HG03025 (cell line): ENCODE measurements at regions not wholly inside any gene's neighbourhood (a gene's known extent, or its start where the extent isn't known, plus 50 kb on each side); places are given as distances from the start of the nearest gene placed in this dataset.

Source experiments
- ATAC-seq: cut with Tn5 transposase; IDR thresholded peaks from one replicate; pipeline ENCODE4 v1.9.1; 2021; ENCODE audit warnings: mild to moderate bottlenecking, moderate library complexity; ENCODE audit not compliant: unreplicated experiment, low FRiP score

- ATAC-seq = no peak
These were observed 151.5 kb upstream of the CDYL start for GRCh38 chr6:4624726-4625125.

GRCh38 chr6:4620284-4621151, 155.7 kb upstream of the CDYL start:
- no peak for ATAC-seq

- ATAC-seq = no peak
These were observed 159.9 kb upstream of the CDYL start for GRCh38 chr6:4616311-4616710.

GRCh38 chr6:4615891-4616290, 160.3 kb upstream of the CDYL start:
- no peak for ATAC-seq

- ATAC-seq = no peak
These were observed 161.0 kb upstream of the CDYL start for GRCh38 chr6:4615231-4615630.

GRCh38 chr6:4614637-4615036, 161.6 kb upstream of the CDYL start:
- ATAC-seq = no peak

GRCh38 chr6:4613795-4614194, 162.4 kb upstream of the CDYL start:
- ATAC-seq = no peak

- ATAC-seq = no peak
These were observed 162.8 kb upstream of the CDYL start for GRCh38 chr6:4613381-4613780.

GRCh38 chr6:4612636-4613171, 163.5 kb upstream of the CDYL start:
- no peak for ATAC-seq

GRCh38 chr6:4611429-4612129, 164.6 kb upstream of the CDYL start:
- ATAC-seq = no peak

GRCh38 chr6:4610256-4610655, 165.9 kb upstream of the CDYL start:
- no peak for ATAC-seq

- no peak for ATAC-seq
These were observed 167.7 kb upstream of the CDYL start for GRCh38 chr6:4608361-4609115.

- no peak for ATAC-seq
These were observed 168.4 kb upstream of the CDYL start for GRCh38 chr6:4607793-4608192.

- no peak for ATAC-seq
These were observed 169.1 kb upstream of the CDYL start for GRCh38 chr6:4606821-4607704.

- ATAC-seq = no peak
These were observed 170.2 kb upstream of the CDYL start for GRCh38 chr6:4606016-4606415.

GRCh38 chr6:4603856-4604369, 172.3 kb upstream of the CDYL start:
- ATAC-seq = no peak

- no peak for ATAC-seq
These were observed 172.9 kb upstream of the CDYL start for GRCh38 chr6:4603291-4603690.

- no peak for ATAC-seq
These were observed 176.3 kb upstream of the CDYL start for GRCh38 chr6:4599924-4600323.

GRCh38 chr6:4598384-4598995, 177.7 kb upstream of the CDYL start:
- ATAC-seq = no peak
